Astrocyte of the spinal cord (primary cell): ENCODE measurements at regions not wholly inside any gene's neighbourhood (a gene's known extent, or its start where the extent isn't known, plus 50 kb on each side); places are given as distances from the start of the nearest gene placed in this dataset.
A peak's percentile ranks its signal among the peaks of the same experiment; 100 is the strongest.

ENCODE experiments used
- DNase-seq: peaks from one replicate; pipeline ENCODE4 v3.0.0; 2011; ENCODE audit warnings: low read depth, low spot score
- H3K4me3 ChIP-seq: 2 replicates; pipeline ENCODE4 v1.5.1; 2011; ENCODE audit warnings: low read depth, mild to moderate bottlenecking, low read length, moderate library complexity
- CTCF ChIP-seq: IDR thresholded peaks from 2 replicates; pipeline ENCODE4 v1.5.1; 2012; ENCODE audit warnings: low read depth, mild to moderate bottlenecking, low read length, inconsistent platforms
- in situ Hi-C: cut with HindIII; loops from 2 replicates; pipeline ENCODE4 v1.10.0; 2017; ENCODE audit warnings: low sequenced_read_pairs

GRCh38 chr5:167900340-167900935 lies 391.0 kb upstream of the WWC1 start:
- in situ Hi-C loops = no loop called here

GRCh38 chr5:167902298-167902697 lies 389.1 kb upstream of the WWC1 start:
- in situ Hi-C loops = no loop called here
- H3K4me3 ChIP-seq = no peak overlapping the region
- DNase-seq = no peak
- TF ChIP-seq CTCF = no peak

More at GRCh38 chr5:167900340-167900935, 391.0 kb upstream of the WWC1 start:
- no peak for DNase-seq
- no peak for TF ChIP-seq CTCF
- H3K4me3 ChIP-seq = no peak overlapping the region

GRCh38 chr5:167903243-167903642 lies 388.2 kb upstream of the WWC1 start:
- no peak overlapping the region for H3K4me3 ChIP-seq
- no peak for TF ChIP-seq CTCF
- in situ Hi-C loops = no loop called here
- no peak for DNase-seq

- no peak overlapping the region for H3K4me3 ChIP-seq
- in situ Hi-C loops = no loop called here
- no peak for DNase-seq
- TF ChIP-seq CTCF = no peak
These were observed 387.8 kb upstream of the WWC1 start for GRCh38 chr5:167903659-167904058.

- in situ Hi-C loops = no loop called here
- DNase-seq = no peak
- H3K4me3 ChIP-seq = no peak overlapping the region
- no peak for TF ChIP-seq CTCF
These were observed 385.3 kb upstream of the WWC1 start for GRCh38 chr5:167905919-167906853.

- peak; percentile 16 for DNase-seq
- no peak overlapping the region for H3K4me3 ChIP-seq
- in situ Hi-C loops = no loop called here
- no peak for TF ChIP-seq CTCF
These were observed 382.8 kb upstream of the WWC1 start for GRCh38 chr5:167908606-167909005.
